22Rv1 (cell line): ENCODE measurements at regions not wholly inside any gene's neighbourhood (a gene's known extent, or its start where the extent isn't known, plus 50 kb on each side); places are given as distances from the start of the nearest gene placed in this dataset.

Experiments used
- ZFX ChIP-seq: fragments of 450-650 bp; IDR thresholded peaks from 2 replicates; pipeline ENCODE4 v1.6.1; 2017; ENCODE audit warnings: antibody characterized with exemption, borderline replicate concordance
- TF ChIP-seq, protein P1 (sequence below): fragments of 450-650 bp; IDR thresholded peaks from 2 replicates; pipeline ENCODE4 v1.5.1; 2017; ENCODE audit warnings: mild to moderate bottlenecking

DNA sequence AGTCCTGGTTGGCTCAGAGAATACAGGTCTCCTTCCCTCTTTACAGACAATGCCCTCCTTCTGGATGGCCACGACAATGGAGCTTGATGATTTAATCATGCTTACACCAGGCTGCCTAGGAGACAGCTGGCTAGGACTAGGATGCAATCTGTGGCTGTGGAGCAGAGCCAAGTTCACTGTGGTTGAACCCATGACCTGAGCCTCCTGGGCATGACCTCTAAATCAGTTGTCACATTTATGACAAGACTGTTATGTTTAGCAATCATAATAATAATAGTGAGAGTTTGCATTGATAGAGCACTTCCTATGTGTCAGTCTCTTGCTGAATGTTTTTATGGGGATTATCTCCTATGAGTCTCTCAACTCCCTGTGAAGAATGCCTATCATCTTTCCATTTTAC, 244.1 kb downstream of the ICOS start:
- TF ChIP-seq, protein P1, sequence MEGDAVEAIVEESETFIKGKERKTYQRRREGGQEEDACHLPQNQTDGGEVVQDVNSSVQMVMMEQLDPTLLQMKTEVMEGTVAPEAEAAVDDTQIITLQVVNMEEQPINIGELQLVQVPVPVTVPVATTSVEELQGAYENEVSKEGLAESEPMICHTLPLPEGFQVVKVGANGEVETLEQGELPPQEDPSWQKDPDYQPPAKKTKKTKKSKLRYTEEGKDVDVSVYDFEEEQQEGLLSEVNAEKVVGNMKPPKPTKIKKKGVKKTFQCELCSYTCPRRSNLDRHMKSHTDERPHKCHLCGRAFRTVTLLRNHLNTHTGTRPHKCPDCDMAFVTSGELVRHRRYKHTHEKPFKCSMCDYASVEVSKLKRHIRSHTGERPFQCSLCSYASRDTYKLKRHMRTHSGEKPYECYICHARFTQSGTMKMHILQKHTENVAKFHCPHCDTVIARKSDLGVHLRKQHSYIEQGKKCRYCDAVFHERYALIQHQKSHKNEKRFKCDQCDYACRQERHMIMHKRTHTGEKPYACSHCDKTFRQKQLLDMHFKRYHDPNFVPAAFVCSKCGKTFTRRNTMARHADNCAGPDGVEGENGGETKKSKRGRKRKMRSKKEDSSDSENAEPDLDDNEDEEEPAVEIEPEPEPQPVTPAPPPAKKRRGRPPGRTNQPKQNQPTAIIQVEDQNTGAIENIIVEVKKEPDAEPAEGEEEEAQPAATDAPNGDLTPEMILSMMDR, result no peak
- no peak for TF ChIP-seq ZFX
